ENCODE measurements at regions not wholly inside any gene's neighbourhood (a gene's known extent, or its start where the extent isn't known, plus 50 kb on each side); places are given as distances from the start of the nearest gene placed in this dataset.

GRCh38 chr1:22255341-22256212 is 112.7 kb upstream of the WNT4 start:
- H3K4me1 ChIP-seq (ENCODE audit: control insufficient read depth in 1 of 2, low read depth in 2 of 2) = no peaks in the 10 kb centered on the region
- no peaks in the 10 kb centered on the region for H3K27me3 ChIP-seq (replicated peaks; ENCODE audit: insufficient read depth)
- DNase-seq (ENCODE audit: low spot score) (no peak), ATAC-seq (ENCODE audit: insufficient number of reproducible peaks, low FRiP score, low read depth) (no peak)
- no peaks in the 10 kb centered on the region for H3K36me3 ChIP-seq
- no peak overlapping the region for H3K4me3 ChIP-seq
- TF ChIP-seq, protein P1, sequence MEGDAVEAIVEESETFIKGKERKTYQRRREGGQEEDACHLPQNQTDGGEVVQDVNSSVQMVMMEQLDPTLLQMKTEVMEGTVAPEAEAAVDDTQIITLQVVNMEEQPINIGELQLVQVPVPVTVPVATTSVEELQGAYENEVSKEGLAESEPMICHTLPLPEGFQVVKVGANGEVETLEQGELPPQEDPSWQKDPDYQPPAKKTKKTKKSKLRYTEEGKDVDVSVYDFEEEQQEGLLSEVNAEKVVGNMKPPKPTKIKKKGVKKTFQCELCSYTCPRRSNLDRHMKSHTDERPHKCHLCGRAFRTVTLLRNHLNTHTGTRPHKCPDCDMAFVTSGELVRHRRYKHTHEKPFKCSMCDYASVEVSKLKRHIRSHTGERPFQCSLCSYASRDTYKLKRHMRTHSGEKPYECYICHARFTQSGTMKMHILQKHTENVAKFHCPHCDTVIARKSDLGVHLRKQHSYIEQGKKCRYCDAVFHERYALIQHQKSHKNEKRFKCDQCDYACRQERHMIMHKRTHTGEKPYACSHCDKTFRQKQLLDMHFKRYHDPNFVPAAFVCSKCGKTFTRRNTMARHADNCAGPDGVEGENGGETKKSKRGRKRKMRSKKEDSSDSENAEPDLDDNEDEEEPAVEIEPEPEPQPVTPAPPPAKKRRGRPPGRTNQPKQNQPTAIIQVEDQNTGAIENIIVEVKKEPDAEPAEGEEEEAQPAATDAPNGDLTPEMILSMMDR (IDR thresholded peaks at IDR 0.05) = no peak
- H3K27ac ChIP-seq = no peak overlapping the region
- H3K9me3 ChIP-seq = no peaks in the 10 kb centered on the region

DNA sequence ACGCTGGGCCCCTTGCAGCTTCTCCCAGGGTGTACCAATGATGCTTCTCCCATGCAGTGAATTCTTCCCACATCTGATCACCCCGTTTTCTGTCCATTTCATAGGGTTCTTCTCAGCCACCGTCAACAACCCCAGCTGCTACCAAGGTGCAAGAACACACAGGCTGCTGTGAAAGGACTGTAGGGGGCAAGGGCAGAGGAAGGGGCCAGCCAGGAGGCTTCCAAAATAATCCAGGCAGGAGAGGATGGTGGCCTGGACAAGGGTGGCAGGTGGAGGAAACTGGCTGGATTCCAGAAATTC is 113.3 kb upstream of the WNT4 start:
- H3K27ac ChIP-seq = no peak overlapping the region
- H3K27me3 ChIP-seq (replicated peaks; ENCODE audit: insufficient read depth) = no peaks in the 10 kb centered on the region
- TF ChIP-seq, protein P1 (IDR thresholded peaks at IDR 0.05) = no peak
- no peak for ATAC-seq (ENCODE audit: insufficient number of reproducible peaks, low FRiP score, low read depth)
- H3K9me3 ChIP-seq = no peaks in the 10 kb centered on the region
- H3K4me1 ChIP-seq (ENCODE audit: control insufficient read depth in 1 of 2, low read depth in 2 of 2) = no peaks in the 10 kb centered on the region
- DNase-seq (ENCODE audit: low spot score) = no peak
- H3K4me3 ChIP-seq = no peak overlapping the region
- H3K36me3 ChIP-seq = no peaks in the 10 kb centered on the region

GRCh38 chr1:22257290-22258275 is 114.7 kb upstream of the WNT4 start:
- Histone ChIP-seq H3K4me3 (no peak overlapping the region), H3K4me1 (ENCODE audit: control insufficient read depth in 1 of 2, low read depth in 2 of 2) (no peaks in the 10 kb centered on the region), H3K27ac (no peak overlapping the region), H3K27me3 (replicated peaks; ENCODE audit: insufficient read depth) (no peaks in the 10 kb centered on the region), H3K36me3 (no peaks in the 10 kb centered on the region), H3K9me3 (no peaks in the 10 kb centered on the region)
- TF ChIP-seq, protein P1 (IDR thresholded peaks at IDR 0.05) = no peak
- ATAC-seq (ENCODE audit: insufficient number of reproducible peaks, low FRiP score, low read depth) (no peak), DNase-seq (ENCODE audit: low spot score) (no peak)

DNA sequence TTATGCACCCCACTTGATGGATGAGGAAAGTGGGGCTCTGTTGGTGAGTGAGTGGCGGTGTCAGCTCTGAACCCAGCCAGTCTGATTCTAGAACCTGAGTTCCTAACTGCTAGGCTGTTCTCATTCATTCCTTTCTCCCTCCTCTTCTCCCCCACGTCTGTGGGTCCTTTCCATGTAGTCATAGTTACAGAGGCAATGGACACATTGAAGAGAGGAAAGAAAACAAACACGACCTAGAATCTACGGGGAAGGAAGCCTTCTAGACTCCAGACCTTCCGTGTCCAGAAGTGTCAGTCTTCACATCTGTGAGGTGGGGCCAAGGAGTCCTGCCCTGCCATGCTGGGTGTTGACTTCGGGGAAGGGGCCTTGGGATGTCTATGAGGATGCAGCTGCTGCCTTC is 115.8 kb upstream of the WNT4 start:
- Histone ChIP-seq H3K4me1 (ENCODE audit: control insufficient read depth in 1 of 2, low read depth in 2 of 2) (no peaks in the 10 kb centered on the region), H3K4me3 (no peak overlapping the region), H3K9me3 (no peaks in the 10 kb centered on the region), H3K27ac (no peak overlapping the region), H3K27me3 (replicated peaks; ENCODE audit: insufficient read depth) (no peaks in the 10 kb centered on the region), H3K36me3 (no peaks in the 10 kb centered on the region)
- ATAC-seq (ENCODE audit: insufficient number of reproducible peaks, low FRiP score, low read depth) (no peak), DNase-seq (ENCODE audit: low spot score) (no peak)
- TF ChIP-seq, protein P1 (IDR thresholded peaks at IDR 0.05) = no peak

Measured in thoracic aorta (tissue), 2 donors.